GM12891 (cell line): ENCODE measurements at regions not wholly inside any gene's neighbourhood (a gene's known extent, or its start where the extent isn't known, plus 50 kb on each side); places are given as distances from the start of the nearest gene placed in this dataset.

Source experiments
- PAX5 ChIP-seq: IDR thresholded peaks from 2 replicates; pipeline ENCODE4 v1.6.1; 2011; ENCODE audit warnings: low read length, moderate library complexity, mild to moderate bottlenecking; ENCODE audit not compliant: insufficient read depth, severe bottlenecking
- POLR2A ChIP-seq: IDR thresholded peaks from 2 replicates; pipeline ENCODE4 v1.6.1; 2011; ENCODE audit warnings: low read depth, low read length, control low read depth
- POLR2AphosphoS5 ChIP-seq: IDR thresholded peaks from 2 replicates; pipeline ENCODE4 v1.6.1; 2011; ENCODE audit warnings: low read depth, low read length, control low read depth

DNA sequence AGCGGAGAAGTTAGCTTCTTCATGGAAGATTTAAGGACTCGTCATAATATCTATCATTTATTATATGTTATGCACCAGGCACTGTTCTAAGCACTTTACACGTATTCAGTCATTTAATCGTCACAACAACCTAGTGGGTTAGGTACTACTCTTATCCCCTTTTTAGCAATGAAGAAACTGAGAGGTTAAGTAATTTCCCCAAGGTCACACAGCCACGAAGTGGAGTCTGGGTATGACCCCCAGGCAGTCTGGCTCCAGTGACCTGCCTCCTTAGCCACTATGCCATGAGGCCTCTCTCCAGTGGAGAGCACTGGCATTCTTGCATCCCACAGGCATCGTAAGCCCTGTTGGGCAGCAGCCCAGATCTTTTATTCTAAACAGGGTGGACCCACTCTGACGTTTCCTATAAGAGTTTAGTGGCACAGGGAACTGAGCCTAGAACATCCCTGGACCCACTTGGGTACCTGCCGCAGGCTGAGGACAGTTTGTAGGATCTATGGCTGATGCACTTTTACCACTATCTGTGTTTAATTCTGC is 123.0 kb downstream of the NAV1 start:
- TF ChIP-seq POLR2AphosphoS5 (no peak), POLR2A (no peak), PAX5 (no peak)
